Urinary bladder (tissue), 3 donors: ENCODE measurements at regions not wholly inside any gene's neighbourhood (a gene's known extent, or its start where the extent isn't known, plus 50 kb on each side); places are given as distances from the start of the nearest gene placed in this dataset.

ENCODE experiments used
- DNase-seq: peaks from one replicate; pipeline ENCODE4 v3.0.0-alpha.2; 2015; ENCODE audit errors: extremely low spot score
- H3K27ac ChIP-seq: one replicate; pipeline ENCODE4 v1.5.1; 2013; ENCODE audit warnings: low read depth, mild to moderate bottlenecking, moderate library complexity
- H3K36me3 ChIP-seq: one replicate; pipeline ENCODE4 v1.6.1; 2013; ENCODE audit warnings: mild to moderate bottlenecking, moderate library complexity; ENCODE audit not compliant: insufficient read depth
- H3K4me1 ChIP-seq: one replicate; pipeline ENCODE4 v1.6.1; 2013; ENCODE audit warnings: mild to moderate bottlenecking, moderate library complexity; ENCODE audit not compliant: insufficient read depth
- H3K4me3 ChIP-seq: one replicate; pipeline ENCODE4 v1.5.1; 2013; ENCODE audit warnings: low read depth, low read length
- WGBS: extraction: QIAGEN DNeasy Blood & Tissue Kit; methylation state at CpG from one replicate; pipeline ENCODE4 v1.1.7; 2013; 5-methylcytosine and 5-hydroxymethylcytosine counted together
- donor health status: healthy with polysubstance abuse.
- donor health status: healthy.

GRCh38 chr14:95034788-95035187 is 122.5 kb downstream of the DICER1 start:
- H3K27ac ChIP-seq: no peak overlapping the region
- WGBS: 60% methylated on average over 5 of the region's 5 CpGs
- no peaks in the 10 kb centered on the region for H3K36me3 ChIP-seq
- H3K4me3 ChIP-seq: no peak overlapping the region
- H3K4me1 ChIP-seq: no peaks in the 10 kb centered on the region
- DNase-seq: no peak

DNA sequence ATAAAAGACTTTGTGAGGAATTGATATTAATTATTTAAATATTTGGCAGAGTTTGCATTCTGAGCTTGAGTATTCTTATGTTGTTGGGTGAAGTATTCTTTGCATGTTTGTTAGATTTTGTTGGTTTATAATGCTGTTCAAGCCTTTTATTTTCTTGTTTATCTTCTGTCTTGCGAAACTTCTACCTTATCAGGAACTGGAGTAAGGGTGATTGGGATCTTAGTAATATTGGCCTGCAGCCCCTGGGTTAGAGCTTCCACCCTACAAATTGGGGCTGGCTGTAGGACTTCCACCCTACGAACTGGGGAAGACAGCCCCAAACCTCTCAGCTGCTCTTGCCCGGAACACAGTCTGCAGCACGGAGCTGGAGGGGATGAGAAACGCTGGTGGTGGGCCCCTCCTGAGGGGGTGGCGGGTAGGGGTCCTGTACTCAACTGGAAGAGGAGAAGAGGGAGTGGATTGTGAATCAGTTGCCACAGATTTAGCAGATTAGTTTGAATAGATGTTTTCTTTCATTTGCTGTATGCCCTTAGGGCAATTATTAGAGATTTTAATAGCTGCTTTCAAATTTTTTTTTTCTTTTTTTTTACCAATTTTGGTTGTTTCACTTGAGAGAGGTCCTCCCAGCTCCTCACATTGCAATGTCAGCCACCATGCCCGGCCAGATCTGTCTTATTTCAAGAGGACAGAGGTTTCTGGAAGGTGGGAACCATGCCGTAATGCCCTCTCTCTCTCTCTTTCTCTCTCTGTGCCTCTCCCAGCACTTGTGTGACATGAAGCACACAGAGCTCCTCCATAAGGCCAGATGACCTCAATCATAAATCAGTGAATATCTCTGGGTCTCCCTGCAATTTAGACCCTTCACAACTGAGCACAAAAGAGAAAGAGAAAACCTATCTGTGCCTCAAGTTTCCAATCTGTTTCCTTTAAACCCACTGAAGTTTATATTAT is 123.4 kb downstream of the DICER1 start:
- 76% methylated on average over 8 of the region's 8 CpGs for WGBS
- Histone ChIP-seq H3K36me3 (no peaks in the 10 kb centered on the region), H3K4me3 (no peak overlapping the region), H3K27ac (no peak overlapping the region), H3K4me1 (no peaks in the 10 kb centered on the region)
- DNase-seq: no peak

- H3K4me1 ChIP-seq: no peaks in the 10 kb centered on the region
- no peak overlapping the region for H3K27ac ChIP-seq
- DNase-seq: no peak
- WGBS: 74% methylated on average over 4 of the region's 4 CpGs
- no peaks in the 10 kb centered on the region for H3K36me3 ChIP-seq
- H3K4me3 ChIP-seq: no peak overlapping the region
These were observed 124.3 kb downstream of the DICER1 start for GRCh38 chr14:95033031-95033430.

DNA sequence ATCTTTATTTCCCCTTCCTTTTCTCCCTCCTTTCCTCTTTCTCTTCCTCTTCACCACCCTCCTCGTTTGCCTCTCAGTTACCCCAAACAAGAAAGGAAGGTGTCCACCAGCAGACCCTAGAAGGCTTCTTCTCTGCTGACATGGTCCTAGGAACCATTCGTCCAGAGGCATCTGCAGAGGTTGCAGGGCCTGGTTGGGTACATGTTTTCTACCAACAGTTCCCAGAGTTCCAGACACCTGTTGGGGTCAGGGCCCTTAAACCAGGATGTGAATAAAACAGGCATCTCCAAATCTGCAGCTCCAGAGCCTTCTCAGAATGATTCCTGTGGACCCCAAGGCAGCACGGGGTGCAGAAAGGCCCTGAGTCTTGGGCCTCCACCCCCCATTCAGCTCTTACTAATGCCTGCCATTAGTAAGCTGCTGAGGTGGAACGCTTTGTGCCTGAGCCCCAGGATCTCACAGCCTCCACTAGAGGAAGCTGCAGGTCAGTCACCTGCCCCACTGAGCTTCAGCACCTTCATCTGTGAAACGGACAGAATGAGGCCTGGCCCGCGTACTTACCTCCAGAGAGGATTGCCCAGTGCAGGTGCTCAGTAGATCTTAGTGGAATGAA is 130.4 kb downstream of the DICER1 start:
- Histone ChIP-seq H3K4me1 (no peaks in the 10 kb centered on the region), H3K27ac (no peak overlapping the region), H3K36me3 (no peaks in the 10 kb centered on the region), H3K4me3 (no peak overlapping the region)
- WGBS: 86% methylated on average over 7 of the region's 7 CpGs
- no peak for DNase-seq

DNA sequence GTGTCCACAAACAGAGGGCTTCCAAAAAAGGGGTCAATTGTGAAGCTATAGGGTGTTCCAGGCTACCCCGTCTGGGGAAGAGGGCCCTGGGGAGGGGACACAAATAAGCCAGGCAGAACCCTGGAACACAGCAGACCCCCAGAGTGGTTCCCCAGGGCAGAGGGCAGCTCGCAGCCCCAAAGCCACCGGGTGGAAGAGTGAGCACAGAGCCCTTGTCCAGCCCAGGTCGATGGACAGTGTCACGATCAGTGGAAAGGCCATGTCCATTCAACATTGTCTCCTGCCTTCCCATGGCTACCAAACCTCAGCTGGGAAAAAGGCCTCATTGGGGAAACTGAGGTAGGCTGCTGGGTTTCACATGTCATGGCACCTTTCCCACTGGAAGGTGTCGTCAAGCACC is 131.4 kb downstream of the DICER1 start:
- H3K36me3 ChIP-seq: no peaks in the 10 kb centered on the region
- WGBS: 92% methylated on average over 6 of the region's 6 CpGs
- no peak for DNase-seq
- H3K27ac ChIP-seq: no peak overlapping the region
- no peak overlapping the region for H3K4me3 ChIP-seq
- H3K4me1 ChIP-seq: no peaks in the 10 kb centered on the region

DNA sequence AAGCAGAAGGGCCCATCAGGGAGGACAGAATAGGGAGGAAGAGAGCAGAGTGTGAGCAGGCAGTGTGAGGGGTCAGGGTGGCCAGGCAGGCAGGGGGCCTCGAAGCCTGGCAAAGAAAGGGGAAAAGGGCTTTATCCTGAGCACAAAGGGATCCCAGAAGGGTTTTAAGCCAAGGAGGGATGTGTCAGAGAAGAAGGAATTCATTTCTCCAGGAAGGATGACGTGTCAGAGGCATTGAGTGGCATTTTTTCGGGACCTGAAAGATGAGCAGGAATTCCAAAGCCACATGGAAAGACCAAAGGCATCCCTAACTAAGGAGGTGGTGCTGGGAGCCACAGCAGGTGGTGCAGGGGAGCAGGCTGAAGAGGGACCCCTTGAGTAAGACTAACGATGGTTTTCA is 132.1 kb downstream of the DICER1 start:
- Histone ChIP-seq H3K4me1 (no peaks in the 10 kb centered on the region), H3K36me3 (no peaks in the 10 kb centered on the region), H3K27ac (no peak overlapping the region), H3K4me3 (no peak overlapping the region)
- no peak for DNase-seq
- 73% methylated on average over 4 of the region's 4 CpGs for WGBS

DNA sequence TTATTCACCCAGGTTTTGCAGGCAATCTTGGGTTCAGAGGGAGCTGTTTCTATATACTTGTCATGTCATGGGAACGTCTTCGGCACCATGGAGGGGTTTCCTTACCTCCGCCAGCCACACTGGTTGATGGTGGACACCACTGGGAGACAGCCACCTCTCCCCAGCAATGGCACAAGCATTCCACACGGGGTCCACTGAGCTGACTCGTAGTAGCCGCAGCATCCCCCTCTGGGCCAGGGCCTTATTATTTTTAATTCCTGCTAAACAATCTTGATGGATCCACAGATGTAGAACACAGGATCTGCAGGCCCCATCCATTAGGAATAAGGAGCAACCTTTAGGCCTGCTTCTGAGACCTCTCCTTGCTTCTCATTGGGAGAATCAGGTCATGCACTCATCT is 132.9 kb downstream of the DICER1 start:
- H3K4me1 ChIP-seq: no peaks in the 10 kb centered on the region
- no peak for DNase-seq
- WGBS: 92% methylated on average over 6 of the region's 6 CpGs
- no peak overlapping the region for H3K27ac ChIP-seq
- H3K4me3 ChIP-seq: no peak overlapping the region
- no peaks in the 10 kb centered on the region for H3K36me3 ChIP-seq

DNA sequence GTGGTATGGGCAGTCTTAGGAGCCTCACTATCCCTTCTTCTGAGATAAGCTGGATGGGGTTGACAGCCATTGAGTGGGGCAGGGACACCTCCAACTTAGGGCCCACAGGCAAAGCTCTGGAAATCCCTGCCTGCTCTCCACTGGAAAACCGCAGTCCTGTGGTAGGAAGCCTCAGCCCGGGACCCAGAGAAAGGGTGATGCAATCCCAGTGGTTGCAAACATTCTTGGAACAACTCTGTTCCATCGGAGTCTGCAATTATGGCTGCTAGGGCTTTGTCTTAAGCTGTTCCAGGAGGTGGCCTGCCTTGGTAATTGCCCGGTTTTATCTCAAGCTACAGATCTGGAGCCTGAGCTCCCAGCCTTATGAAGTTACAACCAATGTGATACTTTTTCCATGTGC is 133.4 kb downstream of the DICER1 start:
- DNase-seq: no peak
- Histone ChIP-seq H3K4me1 (no peaks in the 10 kb centered on the region), H3K4me3 (no peak overlapping the region), H3K36me3 (no peaks in the 10 kb centered on the region), H3K27ac (no peak overlapping the region)
- 68% methylated on average over 4 of the region's 4 CpGs for WGBS

- 92% methylated on average over 9 of the region's 9 CpGs for WGBS
- Histone ChIP-seq H3K4me1 (no peaks in the 10 kb centered on the region), H3K27ac (no peak overlapping the region), H3K4me3 (no peak overlapping the region), H3K36me3 (no peaks in the 10 kb centered on the region)
- DNase-seq: no peak
These were observed 134.2 kb downstream of the DICER1 start for GRCh38 chr14:95023115-95023514.

GRCh38 chr14:95021588-95021987 is 135.7 kb downstream of the DICER1 start:
- Histone ChIP-seq H3K4me1 (no peaks in the 10 kb centered on the region), H3K4me3 (no peak overlapping the region), H3K27ac (no peak overlapping the region), H3K36me3 (no peaks in the 10 kb centered on the region)
- no peak for DNase-seq
- WGBS: 85% methylated on average over 2 of the region's 2 CpGs

DNA sequence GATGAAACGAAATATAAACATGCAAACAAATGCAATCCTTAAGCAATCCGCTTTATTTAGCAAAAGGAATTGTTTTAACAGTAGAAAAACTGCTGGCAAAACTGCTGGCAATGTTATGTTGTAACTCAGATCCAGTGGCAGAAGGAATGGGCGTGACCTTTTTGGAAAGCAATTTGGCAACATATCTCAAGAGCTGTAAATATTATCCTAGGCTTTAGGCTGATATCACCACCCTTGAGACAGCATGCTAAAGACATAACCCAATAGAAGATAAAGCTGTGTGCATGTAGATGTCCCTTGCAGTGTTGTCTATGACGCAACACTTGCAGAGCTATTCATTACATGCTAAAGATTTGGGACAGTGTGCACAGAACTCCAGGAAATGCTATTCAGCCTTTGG is 138.5 kb downstream of the DICER1 start:
- no peaks in the 10 kb centered on the region for H3K36me3 ChIP-seq
- no peaks in the 10 kb centered on the region for H3K4me1 ChIP-seq
- DNase-seq: no peak
- 51% methylated on average over 4 of the region's 4 CpGs for WGBS
- no peak overlapping the region for H3K4me3 ChIP-seq
- H3K27ac ChIP-seq: no peak overlapping the region

GRCh38 chr14:95015046-95015445 is 142.3 kb downstream of the DICER1 start:
- Histone ChIP-seq H3K4me1 (no peaks in the 10 kb centered on the region), H3K36me3 (no peaks in the 10 kb centered on the region), H3K4me3 (no peak overlapping the region), H3K27ac (no peak overlapping the region)
- no peak for DNase-seq
- 98% methylated on average over 1 of the region's 1 CpG for WGBS

GRCh38 chr14:95014036-95014435 is 143.3 kb downstream of the DICER1 start:
- Histone ChIP-seq H3K36me3 (no peaks in the 10 kb centered on the region), H3K4me1 (no peaks in the 10 kb centered on the region), H3K4me3 (no peak overlapping the region), H3K27ac (no peak overlapping the region)
- WGBS: 94% methylated on average over 7 of the region's 7 CpGs
- no peak for DNase-seq

DNA sequence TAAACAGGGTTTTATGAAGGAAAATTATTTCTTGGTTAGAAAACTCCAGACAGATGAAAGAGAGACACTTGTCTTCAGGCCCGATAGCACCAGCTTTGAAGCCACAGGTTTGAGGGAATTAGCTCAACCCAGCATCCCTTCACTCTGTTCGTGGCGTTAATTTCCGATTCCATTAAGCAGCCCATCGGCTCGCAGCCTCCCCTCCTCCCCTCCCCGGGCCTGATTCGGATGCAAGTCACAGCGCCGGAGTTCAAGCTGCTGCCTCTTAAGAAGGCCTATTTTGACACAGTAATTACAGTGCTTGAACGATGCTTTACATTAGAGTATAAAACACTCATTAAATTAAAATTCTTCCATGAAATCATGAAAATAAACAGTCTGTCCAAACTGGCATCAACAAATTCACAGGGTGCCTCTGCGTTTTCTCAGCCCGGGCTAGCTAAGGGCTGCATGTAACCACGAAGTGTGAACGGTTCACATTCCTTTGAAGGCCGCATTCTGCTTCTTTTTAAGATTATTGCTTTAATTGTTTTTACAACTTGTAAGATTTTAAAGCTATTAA is 145.8 kb downstream of the DICER1 start:
- Histone ChIP-seq H3K4me1 (no peaks in the 10 kb centered on the region), H3K27ac (no peak overlapping the region), H3K4me3 (no peak overlapping the region), H3K36me3 (no peaks in the 10 kb centered on the region)
- no peak for DNase-seq
- 66% methylated on average over 16 of the region's 16 CpGs for WGBS
